ENCODE measurements at regions not wholly inside any gene's neighbourhood (a gene's known extent, or its start where the extent isn't known, plus 50 kb on each side); places are given as distances from the start of the nearest gene placed in this dataset.
"Not testable (repeated sequence)": the region's sequence is repeated elsewhere in the genome, so short reads cannot be mapped to it uniquely, and the experiment has no call there.

GRCh38 chr20:48155268-48155667 lies 370.0 kb upstream of the SULF2 start:
- DNase-seq (ENCODE audit: low read depth in 2 of 2), result no peak

GRCh38 chr20:48154040-48154765 lies 368.9 kb upstream of the SULF2 start:
- DNase-seq (ENCODE audit: low read depth in 2 of 2), result no peak

- no peak for DNase-seq (ENCODE audit: low read depth in 2 of 2)
Measured at GRCh38 chr20:48153523-48153922, 368.2 kb upstream of the SULF2 start.

- DNase-seq (ENCODE audit: low read depth in 2 of 2), result no peak
Measured at GRCh38 chr20:48153103-48153502, 367.8 kb upstream of the SULF2 start.

- no peak for DNase-seq (ENCODE audit: low read depth in 2 of 2)
Measured at GRCh38 chr20:48150568-48150967, 365.3 kb upstream of the SULF2 start.

GRCh38 chr20:48149902-48150301 lies 364.6 kb upstream of the SULF2 start:
- DNase-seq (ENCODE audit: low read depth in 2 of 2), result no peak

GRCh38 chr20:48148916-48149672 lies 363.8 kb upstream of the SULF2 start:
- DNase-seq (ENCODE audit: low read depth in 2 of 2), result no peak

- DNase-seq (ENCODE audit: low read depth in 2 of 2), result no peak
Measured at GRCh38 chr20:48148020-48148419, 362.7 kb upstream of the SULF2 start.

GRCh38 chr20:48147311-48147710 lies 362.0 kb upstream of the SULF2 start:
- DNase-seq (ENCODE audit: low read depth in 2 of 2), result no peak

- no peak for DNase-seq (ENCODE audit: low read depth in 2 of 2)
Measured at GRCh38 chr20:48146877-48147276, 361.6 kb upstream of the SULF2 start.

GRCh38 chr20:48146308-48146707 lies 361.0 kb upstream of the SULF2 start:
- no peak for DNase-seq (ENCODE audit: low read depth in 2 of 2)

GRCh38 chr20:48143435-48144081 lies 358.3 kb upstream of the SULF2 start:
- DNase-seq (ENCODE audit: low read depth in 2 of 2), result no peak

GRCh38 chr20:48142516-48142773 lies 357.2 kb upstream of the SULF2 start:
- no peak for DNase-seq (ENCODE audit: low read depth in 2 of 2)

GRCh38 chr20:48141660-48142515 lies 356.6 kb upstream of the SULF2 start:
- DNase-seq (ENCODE audit: low read depth in 2 of 2), result no peak

GRCh38 chr20:48139262-48140041 lies 354.2 kb upstream of the SULF2 start:
- no peak for DNase-seq (ENCODE audit: low read depth in 2 of 2)

- no peak for DNase-seq (ENCODE audit: low read depth in 2 of 2)
Measured at GRCh38 chr20:48132834-48133233, 347.6 kb upstream of the SULF2 start.

GRCh38 chr20:48131581-48131980 lies 346.3 kb upstream of the SULF2 start:
- DNase-seq (ENCODE audit: low read depth in 2 of 2), result no peak

- DNase-seq (ENCODE audit: low read depth in 2 of 2), result no peak
Measured at GRCh38 chr20:48129345-48129942, 344.2 kb upstream of the SULF2 start.

- no peak for DNase-seq (ENCODE audit: low read depth in 2 of 2)
Measured at GRCh38 chr20:48128436-48128835, 343.2 kb upstream of the SULF2 start.

GRCh38 chr20:48127964-48128363 lies 342.7 kb upstream of the SULF2 start:
- not testable (repeated sequence) for DNase-seq (ENCODE audit: low read depth in 2 of 2)

- not testable (repeated sequence) for DNase-seq (ENCODE audit: low read depth in 2 of 2)
Measured at GRCh38 chr20:48127133-48127532, 341.9 kb upstream of the SULF2 start.

All from activated CD4-positive, alpha-beta T cell treated with anti-CD3 and anti-CD28 coated beads for 24 hours (primary cell).